HG03108 (cell line): ENCODE measurements at regions not wholly inside any gene's neighbourhood (a gene's known extent, or its start where the extent isn't known, plus 50 kb on each side); places are given as distances from the start of the nearest gene placed in this dataset.

ENCODE experiments used
- ATAC-seq: cut with Tn5 transposase; IDR thresholded peaks from one replicate; pipeline ENCODE4 v1.9.1; 2021; ENCODE audit warnings: moderate library complexity; ENCODE audit not compliant: unreplicated experiment

- no peak for ATAC-seq
Measured at GRCh38 chr9:27625751-27626150, 52.5 kb upstream of the C9orf72 start.

- no peak for ATAC-seq
Measured at GRCh38 chr9:27626244-27627187, 53.2 kb upstream of the C9orf72 start.

- ATAC-seq = no peak
Measured at GRCh38 chr9:27627188-27627564, 53.9 kb upstream of the C9orf72 start.

- ATAC-seq = no peak
Measured at GRCh38 chr9:27628311-27628710, 55.0 kb upstream of the C9orf72 start.

- ATAC-seq = no peak
Measured at GRCh38 chr9:27629425-27629824, 56.1 kb upstream of the C9orf72 start.

GRCh38 chr9:27632254-27632653, 59.0 kb upstream of the C9orf72 start:
- no peak for ATAC-seq

GRCh38 chr9:27633764-27634163, 60.5 kb upstream of the C9orf72 start:
- no peak for ATAC-seq

- ATAC-seq = no peak
Measured at GRCh38 chr9:27634879-27635278, 61.6 kb upstream of the C9orf72 start.

- ATAC-seq = no peak
Measured at GRCh38 chr9:27638716-27639115, 65.4 kb upstream of the C9orf72 start.

- ATAC-seq = no peak
Measured at GRCh38 chr9:27645161-27645840, 72.0 kb upstream of the C9orf72 start.

- ATAC-seq = no peak
Measured at GRCh38 chr9:27653246-27653645, 80.0 kb upstream of the C9orf72 start.

- ATAC-seq = no peak
Measured at GRCh38 chr9:27653957-27654356, 80.7 kb upstream of the C9orf72 start.

GRCh38 chr9:27654629-27655285, 81.5 kb upstream of the C9orf72 start:
- no peak for ATAC-seq

- no peak for ATAC-seq
Measured at GRCh38 chr9:27655441-27655840, 82.2 kb upstream of the C9orf72 start.

- no peak for ATAC-seq
Measured at GRCh38 chr9:27659001-27659400, 85.7 kb upstream of the C9orf72 start.

- ATAC-seq = no peak
Measured at GRCh38 chr9:27659571-27659970, 86.3 kb upstream of the C9orf72 start.

- no peak for ATAC-seq
Measured at GRCh38 chr9:27660148-27660547, 86.9 kb upstream of the C9orf72 start.

- no peak for ATAC-seq
Measured at GRCh38 chr9:27663526-27663925, 90.2 kb upstream of the C9orf72 start.

GRCh38 chr9:27664121-27664779, 91.0 kb upstream of the C9orf72 start:
- no peak for ATAC-seq

- ATAC-seq = no peak
Measured at GRCh38 chr9:27665136-27665535, 91.9 kb upstream of the C9orf72 start.

GRCh38 chr9:27668280-27668679, 95.0 kb upstream of the C9orf72 start:
- no peak for ATAC-seq
